ENCODE measurements at regions not wholly inside any gene's neighbourhood (a gene's known extent, or its start where the extent isn't known, plus 50 kb on each side); places are given as distances from the start of the nearest gene placed in this dataset.

DNA sequence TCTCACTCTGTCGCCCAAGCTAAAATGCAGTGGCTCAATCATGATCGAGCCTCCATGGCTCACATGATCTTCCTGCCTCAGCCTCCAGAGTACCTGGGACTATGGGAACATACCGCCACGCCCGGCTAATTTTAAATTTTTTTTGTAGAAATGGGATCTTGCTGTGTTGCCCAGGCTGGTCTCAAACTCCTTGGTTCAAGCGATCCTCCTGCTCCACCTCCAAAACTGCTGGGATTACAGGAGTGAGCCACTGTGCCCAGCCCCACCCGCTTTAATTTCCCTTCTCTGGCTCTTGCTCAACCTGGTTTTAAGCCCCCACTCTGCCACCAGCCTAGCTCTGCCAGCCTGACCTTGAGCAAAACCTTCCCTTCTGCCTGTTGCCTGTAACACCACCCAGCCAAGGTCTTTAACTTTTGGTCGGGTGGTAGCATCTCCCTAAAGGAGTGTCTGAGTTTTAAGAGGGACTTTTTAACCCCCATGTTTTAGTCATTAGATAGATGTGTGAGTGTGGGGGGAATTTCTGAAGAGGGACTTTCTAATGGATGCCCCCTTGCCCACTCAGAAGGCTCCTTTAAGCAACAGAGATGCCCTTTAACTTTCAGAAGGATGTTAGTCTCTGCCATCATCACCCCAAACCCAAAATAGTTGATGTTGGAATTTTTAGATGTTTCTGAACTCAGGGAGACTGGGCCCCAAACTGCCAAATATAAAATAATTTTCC lies 71.8 kb upstream of the FOXP4 start:
- no peak for TF ChIP-seq CTCF (IDR thresholded peaks at IDR 0.05)
- no peak for TF ChIP-seq POLR2A (IDR thresholded peaks at IDR 0.05)
